IPS-NIHi11 (cell line): ENCODE measurements at regions not wholly inside any gene's neighbourhood (a gene's known extent, or its start where the extent isn't known, plus 50 kb on each side); places are given as distances from the start of the nearest gene placed in this dataset.
"Not testable (repeated sequence)": the region's sequence is repeated elsewhere in the genome, so short reads cannot be mapped to it uniquely, and the experiment has no call there.

ENCODE experiments used
- DNase-seq: peaks from one replicate; pipeline ENCODE4 v3.0.0; 2012; ENCODE audit warnings: mixed read lengths, low spot score

- DNase-seq, result no peak
Observed at GRCh38 chr3:73867524-73867923, 242.8 kb upstream of the PDZRN3 start.

GRCh38 chr3:73866846-73867245, 242.1 kb upstream of the PDZRN3 start:
- no peak for DNase-seq

- DNase-seq, result no peak
Observed at GRCh38 chr3:73863546-73864079, 238.9 kb upstream of the PDZRN3 start.

GRCh38 chr3:73855813-73856212, 231.1 kb upstream of the PDZRN3 start:
- DNase-seq, result no peak

GRCh38 chr3:73848173-73848906, 223.6 kb upstream of the PDZRN3 start:
- DNase-seq, result peak; percentile 45

- DNase-seq, result no peak
Observed at GRCh38 chr3:73846951-73847350, 222.2 kb upstream of the PDZRN3 start.

- no peak for DNase-seq
Observed at GRCh38 chr3:73839032-73839431, 214.3 kb upstream of the PDZRN3 start.

- DNase-seq, result no peak
Observed at GRCh38 chr3:73835945-73836344, 211.2 kb upstream of the PDZRN3 start.

- DNase-seq, result no peak
Observed at GRCh38 chr3:73832426-73832825, 207.7 kb upstream of the PDZRN3 start.

- DNase-seq, result no peak
Observed at GRCh38 chr3:73828348-73828747, 203.6 kb upstream of the PDZRN3 start.

GRCh38 chr3:73827725-73828211, 203.0 kb upstream of the PDZRN3 start:
- no peak for DNase-seq

- no peak for DNase-seq
Observed at GRCh38 chr3:73827204-73827603, 202.5 kb upstream of the PDZRN3 start.

- DNase-seq, result not testable (repeated sequence)
Observed at GRCh38 chr3:73820896-73821295, 196.2 kb upstream of the PDZRN3 start.

- no peak for DNase-seq
Observed at GRCh38 chr3:73820431-73820830, 195.7 kb upstream of the PDZRN3 start.

GRCh38 chr3:73815966-73816365, 191.2 kb upstream of the PDZRN3 start:
- no peak for DNase-seq

GRCh38 chr3:73813692-73814292, 189.1 kb upstream of the PDZRN3 start:
- DNase-seq, result no peak

- DNase-seq, result no peak
Observed at GRCh38 chr3:73813291-73813690, 188.6 kb upstream of the PDZRN3 start.

GRCh38 chr3:73812054-73812453, 187.3 kb upstream of the PDZRN3 start:
- DNase-seq, result no peak

- DNase-seq, result no peak
Observed at GRCh38 chr3:73808862-73809509, 184.2 kb upstream of the PDZRN3 start.

GRCh38 chr3:73805435-73805834, 180.7 kb upstream of the PDZRN3 start:
- DNase-seq, result no peak

GRCh38 chr3:73804204-73804603, 179.5 kb upstream of the PDZRN3 start:
- no peak for DNase-seq

- DNase-seq, result no peak
Observed at GRCh38 chr3:73801444-73801843, 176.7 kb upstream of the PDZRN3 start.

GRCh38 chr3:73797311-73797710, 172.6 kb upstream of the PDZRN3 start:
- no peak for DNase-seq
